GM11168 (cell line): ENCODE measurements at regions not wholly inside any gene's neighbourhood (a gene's known extent, or its start where the extent isn't known, plus 50 kb on each side); places are given as distances from the start of the nearest gene placed in this dataset.

Experiments used
- in situ Hi-C: fragments of 300-500 bp; cut with MboI; formaldehyde crosslinking; loops from one replicate; pipeline ENCODE4 v1.12.0; 2022; ENCODE audit warnings: low sequenced_read_pairs; ENCODE audit not compliant: unreplicated experiment

GRCh38 chr7:115721293-115722217 lies 309.0 kb downstream of the TFEC start:
- in situ Hi-C loops: no loop called here

DNA sequence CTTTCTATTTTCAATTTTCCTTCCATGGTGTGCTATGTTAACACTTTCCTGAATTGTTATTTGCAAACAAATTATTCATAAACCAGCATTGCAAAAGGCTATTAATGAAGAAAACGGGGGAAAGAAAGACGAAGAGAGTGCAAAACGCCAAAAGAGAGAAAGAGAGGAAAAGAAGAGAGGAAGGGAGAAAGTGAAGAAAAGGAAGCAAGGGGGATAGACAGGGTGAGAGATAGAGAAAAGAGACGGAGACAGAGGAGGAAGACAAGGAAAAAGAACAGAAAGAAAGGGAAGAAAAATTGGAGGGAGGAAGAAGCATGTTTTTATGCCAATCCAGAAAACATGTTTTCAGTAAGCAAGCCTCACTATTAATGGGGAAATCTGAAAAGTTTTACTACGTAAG lies 310.6 kb downstream of the TFEC start:
- in situ Hi-C loops: no loop called here

GRCh38 chr7:115709664-115710063 lies 320.9 kb downstream of the TFEC start:
- in situ Hi-C loops: no loop called here

DNA sequence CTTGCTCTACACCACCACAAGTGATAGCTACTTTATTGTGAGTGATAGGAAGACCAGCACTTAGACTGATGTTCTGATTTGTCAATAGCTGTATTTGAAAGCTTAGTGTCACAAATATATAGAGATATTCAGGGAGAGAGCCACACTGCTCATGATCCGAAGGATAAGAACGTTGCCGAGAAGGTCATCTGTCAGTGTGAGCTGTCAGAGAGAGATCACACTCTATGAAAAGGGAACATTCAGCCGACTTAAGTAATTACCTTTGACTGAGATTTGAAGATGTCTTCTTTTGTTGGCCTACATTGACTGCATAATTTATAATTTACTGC lies 322.6 kb downstream of the TFEC start:
- in situ Hi-C loops: no loop called here

- in situ Hi-C loops: no loop called here
Observed at GRCh38 chr7:115707258-115708012, 323.1 kb downstream of the TFEC start.

DNA sequence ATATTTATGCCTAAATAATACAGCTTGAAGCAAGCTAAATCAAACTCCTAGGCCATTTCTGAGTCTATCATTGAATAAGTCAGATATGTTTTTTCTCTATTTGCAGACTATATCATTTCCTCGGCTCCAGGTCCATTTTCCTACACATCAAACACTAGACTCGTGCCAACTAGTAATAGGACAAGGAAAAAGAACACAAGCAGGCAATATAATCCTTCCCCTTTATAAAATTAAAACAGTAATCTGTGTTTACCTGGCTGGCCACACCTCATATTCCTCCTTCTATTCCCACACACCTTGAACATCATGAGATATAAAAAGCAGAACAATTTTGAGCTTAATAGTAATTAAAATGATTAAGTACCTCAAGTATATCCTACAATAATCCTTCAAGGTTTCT lies 325.7 kb downstream of the TFEC start:
- in situ Hi-C loops: no loop called here

DNA sequence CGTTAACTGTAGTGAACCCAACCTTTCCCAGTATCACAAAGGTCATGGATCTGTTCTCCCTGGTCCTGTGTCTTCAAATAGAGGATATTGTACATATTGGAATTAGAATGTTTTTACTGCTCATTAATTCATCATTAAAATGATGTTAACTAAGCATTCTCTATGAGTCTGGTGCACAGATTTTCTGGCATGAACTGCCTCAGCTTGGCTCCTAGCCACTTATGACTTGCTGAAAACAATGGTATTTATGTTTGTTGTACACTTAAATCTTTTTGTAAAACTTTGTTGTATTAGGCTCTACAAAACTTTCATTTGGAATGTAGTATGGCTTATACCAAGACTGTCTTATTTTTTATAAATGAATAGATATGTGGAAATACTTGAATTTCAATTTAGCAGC lies 329.4 kb downstream of the TFEC start:
- in situ Hi-C loops: no loop called here

- in situ Hi-C loops: no loop called here
Observed at GRCh38 chr7:115694424-115694823, 336.1 kb downstream of the TFEC start.

DNA sequence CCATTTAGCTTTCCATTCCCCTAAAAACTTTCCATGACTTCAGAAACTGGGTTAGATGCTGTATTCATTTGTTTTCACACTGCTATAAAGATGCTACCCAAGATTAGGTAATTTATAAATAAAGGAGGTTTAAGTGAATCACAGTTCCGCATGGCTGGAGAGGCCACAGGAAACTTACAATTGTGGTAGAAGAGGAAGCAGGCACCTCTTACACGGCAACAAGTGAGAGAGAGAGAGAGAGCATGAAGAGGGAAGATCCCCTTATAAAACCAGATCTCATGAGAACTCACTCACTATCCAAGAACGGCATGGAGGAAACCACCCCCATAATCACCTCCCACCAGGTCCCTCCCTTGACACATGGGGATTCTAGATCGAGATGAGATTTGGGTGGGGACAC lies 336.8 kb downstream of the TFEC start:
- in situ Hi-C loops: no loop called here

GRCh38 chr7:115689941-115690340 lies 340.6 kb downstream of the TFEC start:
- in situ Hi-C loops: no loop called here

DNA sequence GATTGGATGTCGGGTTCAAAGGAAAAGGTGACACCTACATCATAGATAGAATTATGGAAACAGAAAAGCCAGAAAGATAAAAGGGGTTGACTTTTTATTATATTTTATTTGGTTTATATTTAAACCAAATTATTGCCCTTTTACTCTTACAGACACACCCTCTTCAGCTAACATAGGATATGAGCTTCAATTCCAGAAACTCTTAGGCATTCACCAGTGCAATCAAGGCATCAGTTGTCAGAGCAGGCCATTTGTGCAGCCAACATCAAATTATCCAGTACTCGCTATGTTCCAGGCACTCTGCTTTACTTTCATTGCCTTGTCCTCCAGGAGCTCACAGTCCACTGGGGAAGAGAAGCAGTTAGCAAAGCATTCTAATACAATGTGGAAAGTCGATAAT lies 347.5 kb downstream of the TFEC start:
- in situ Hi-C loops: no loop called here

DNA sequence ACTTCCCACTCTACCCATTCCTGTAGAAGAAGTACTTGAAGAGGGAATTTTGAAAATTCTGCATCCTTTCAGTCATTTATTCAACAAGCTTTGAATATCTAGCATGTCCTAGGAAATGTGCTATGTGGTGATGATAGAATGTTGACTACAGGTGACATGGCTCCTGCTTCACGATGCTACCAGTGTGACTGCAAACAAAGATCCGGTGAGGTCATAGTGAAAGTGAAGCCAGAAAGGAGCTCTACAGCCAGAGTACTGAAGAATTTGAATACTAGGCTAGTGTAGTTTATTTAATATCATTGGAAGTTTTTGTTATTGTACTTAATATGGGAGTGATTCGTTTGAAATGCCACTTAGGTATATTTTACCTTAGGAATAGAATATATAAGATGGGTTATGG lies 348.1 kb downstream of the TFEC start:
- in situ Hi-C loops: no loop called here

- in situ Hi-C loops: no loop called here
Observed at GRCh38 chr7:115680921-115681320, 349.6 kb downstream of the TFEC start.

DNA sequence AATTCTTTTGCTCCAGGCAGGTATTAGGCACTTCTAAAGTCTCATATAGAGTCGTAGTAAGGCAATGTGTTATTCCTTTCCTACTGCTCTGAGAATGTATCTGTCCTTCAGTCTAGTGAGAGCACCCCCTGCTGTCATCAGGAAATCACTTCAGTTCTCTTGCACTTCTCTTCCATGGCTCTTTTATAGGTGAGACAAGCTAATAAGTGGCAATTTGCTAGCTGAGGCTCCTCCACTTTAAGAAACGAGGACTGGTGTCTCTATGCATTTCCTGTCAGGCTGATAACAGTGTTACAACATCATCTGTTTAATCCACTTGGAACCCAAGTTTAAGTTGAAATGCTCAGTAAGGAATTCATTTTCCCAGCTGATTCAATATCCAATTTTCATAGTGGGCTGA lies 350.6 kb downstream of the TFEC start:
- in situ Hi-C loops: no loop called here

DNA sequence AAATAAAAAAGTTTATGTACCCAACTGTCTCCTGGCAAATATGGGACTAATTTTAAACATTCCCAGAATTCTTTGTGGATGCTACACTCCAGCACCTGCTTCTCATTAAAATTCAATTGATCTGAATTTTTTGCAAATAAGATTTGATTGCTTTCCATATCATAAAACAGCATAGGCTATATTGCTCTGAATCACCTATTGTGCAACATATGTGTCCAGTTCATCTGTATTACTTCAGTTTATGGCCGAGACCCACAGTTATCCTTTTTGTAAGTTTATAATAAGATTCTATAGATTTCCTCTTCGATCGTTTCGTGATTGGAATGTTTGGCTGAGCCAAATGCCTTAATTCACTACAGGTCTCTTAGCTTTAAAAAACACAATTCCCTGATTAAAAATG lies 351.1 kb downstream of the TFEC start:
- in situ Hi-C loops: no loop called here

DNA sequence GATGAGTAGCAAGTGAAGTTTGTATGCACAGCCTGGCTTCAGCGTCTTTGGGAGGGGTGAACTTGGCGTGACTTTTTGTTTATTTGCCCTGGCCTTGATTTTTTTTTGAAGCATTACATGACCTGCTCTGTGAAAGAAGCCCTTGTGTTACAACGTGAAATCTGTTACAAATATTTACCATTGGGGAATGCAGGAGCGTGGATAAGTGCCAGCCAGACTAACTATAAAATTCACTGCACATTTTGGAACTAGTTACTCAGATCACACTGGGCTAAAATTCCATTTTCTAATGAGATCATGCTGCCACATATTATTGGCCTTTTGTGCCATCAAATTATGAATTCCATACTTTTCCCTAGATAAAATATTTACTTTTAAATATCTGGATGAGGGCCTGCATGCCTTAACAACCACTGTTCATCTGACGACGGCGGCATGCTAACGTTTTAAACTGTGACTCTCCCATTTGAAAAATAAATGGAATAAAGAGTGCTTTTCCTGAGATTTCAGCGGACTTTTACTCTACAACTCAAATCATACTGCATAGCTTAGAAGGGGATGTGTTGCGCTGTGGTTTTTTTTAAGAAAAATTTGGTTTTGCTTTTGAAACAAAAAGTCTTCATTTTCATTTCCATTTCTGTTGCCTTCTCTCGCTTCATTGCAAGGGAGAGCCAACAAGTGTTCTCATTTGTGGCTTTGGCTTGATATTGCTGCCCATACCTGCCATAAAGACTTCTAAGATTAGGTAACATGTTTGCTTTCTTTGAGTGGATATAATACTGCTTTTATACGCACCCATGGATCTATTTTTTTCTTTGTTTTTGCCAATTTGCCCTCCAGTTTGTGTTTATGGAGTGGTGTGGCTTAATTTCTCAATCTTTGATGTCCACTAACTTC lies 352.2 kb downstream of the TFEC start:
- in situ Hi-C loops: no loop called here

GRCh38 chr7:115676707-115677106 lies 353.9 kb downstream of the TFEC start:
- in situ Hi-C loops: no loop called here

DNA sequence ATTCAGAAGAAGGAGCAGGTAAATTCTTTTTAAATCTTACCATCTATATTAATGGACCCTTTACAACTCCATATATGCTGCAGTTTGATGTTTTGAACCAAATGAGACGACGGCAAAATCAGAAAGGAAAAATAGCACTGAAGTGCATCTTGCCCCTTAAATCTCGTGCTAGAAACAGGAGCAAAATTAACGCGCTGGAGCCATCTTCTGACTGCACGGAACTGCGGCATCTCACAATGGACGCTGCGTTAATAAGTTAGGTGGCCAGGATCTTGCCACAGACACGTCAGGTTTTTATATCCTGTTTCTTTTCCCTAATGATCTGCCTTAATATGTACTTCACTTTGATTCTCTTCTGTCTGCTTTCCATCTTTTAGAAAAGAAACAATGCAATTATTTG lies 354.5 kb downstream of the TFEC start:
- in situ Hi-C loops: no loop called here

GRCh38 chr7:115674467-115675024 lies 356.0 kb downstream of the TFEC start:
- in situ Hi-C loops: no loop called here

DNA sequence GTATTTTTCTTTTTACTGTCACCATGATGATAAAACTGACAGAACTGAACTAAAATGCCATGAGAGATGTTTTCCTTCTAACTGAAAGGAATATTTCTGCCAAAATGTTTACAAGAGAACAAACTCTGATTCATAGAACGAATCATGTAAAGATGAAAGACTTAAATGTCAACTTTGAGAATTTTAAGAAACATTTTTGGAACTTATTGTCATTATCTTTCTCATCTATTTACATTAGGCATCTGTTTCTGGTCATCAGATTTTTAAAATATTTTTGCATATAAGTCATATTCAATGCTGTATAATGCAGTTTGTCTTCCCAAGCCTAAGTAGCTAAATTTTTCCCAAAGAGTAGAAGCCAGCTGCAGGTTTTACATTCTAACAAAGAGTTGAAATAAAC lies 358.5 kb downstream of the TFEC start:
- in situ Hi-C loops: no loop called here
